IPS-NIHi7 (cell line): ENCODE measurements at regions not wholly inside any gene's neighbourhood (a gene's known extent, or its start where the extent isn't known, plus 50 kb on each side); places are given as distances from the start of the nearest gene placed in this dataset.
A peak's percentile ranks its signal among the peaks of the same experiment; 100 is the strongest.
"Not testable (repeated sequence)": the region's sequence is repeated elsewhere in the genome, so short reads cannot be mapped to it uniquely, and the experiment has no call there.

ENCODE experiments used
- DNase-seq: peaks from one replicate; pipeline ENCODE4 v3.0.0; 2012; ENCODE audit warnings: mixed read lengths; ENCODE audit errors: extremely low spot score

GRCh38 chr6:9708600-9708999 is 706.3 kb downstream of the TFAP2A start:
- no peak for DNase-seq

GRCh38 chr6:9704989-9705388 is 709.9 kb downstream of the TFAP2A start:
- no peak for DNase-seq

- DNase-seq: no peak
Observed at GRCh38 chr6:9702914-9703313, 712.0 kb downstream of the TFAP2A start.

GRCh38 chr6:9699888-9700287 is 715.0 kb downstream of the TFAP2A start:
- no peak for DNase-seq

GRCh38 chr6:9697263-9697931 is 717.5 kb downstream of the TFAP2A start:
- DNase-seq: no peak

- DNase-seq: no peak
Observed at GRCh38 chr6:9690388-9690787, 724.5 kb downstream of the TFAP2A start.

- not testable (repeated sequence) for DNase-seq
Observed at GRCh38 chr6:9680727-9681126, 734.1 kb downstream of the TFAP2A start.

- no peak for DNase-seq
Observed at GRCh38 chr6:9675122-9675521, 739.8 kb downstream of the TFAP2A start.

- DNase-seq: no peak
Observed at GRCh38 chr6:9659848-9660247, 755.0 kb downstream of the TFAP2A start.

- no peak for DNase-seq
Observed at GRCh38 chr6:9657994-9658393, 756.9 kb downstream of the TFAP2A start.

GRCh38 chr6:9647599-9647998 is 767.3 kb downstream of the TFAP2A start:
- DNase-seq: no peak

- no peak for DNase-seq
Observed at GRCh38 chr6:9647071-9647445, 767.8 kb downstream of the TFAP2A start.

- DNase-seq: peak; percentile 14
Observed at GRCh38 chr6:9646342-9647070, 768.4 kb downstream of the TFAP2A start.

- no peak for DNase-seq
Observed at GRCh38 chr6:9638861-9639260, 776.0 kb downstream of the TFAP2A start.

GRCh38 chr6:9634776-9635175 is 780.1 kb downstream of the TFAP2A start:
- no peak for DNase-seq

GRCh38 chr6:9632026-9632425 is 782.8 kb downstream of the TFAP2A start:
- DNase-seq: no peak

GRCh38 chr6:9628819-9629218 is 786.1 kb downstream of the TFAP2A start:
- no peak for DNase-seq

- no peak for DNase-seq
Observed at GRCh38 chr6:9627916-9628315, 787.0 kb downstream of the TFAP2A start.

- DNase-seq: no peak
Observed at GRCh38 chr6:9623985-9624384, 790.9 kb downstream of the TFAP2A start.

- DNase-seq: no peak
Observed at GRCh38 chr6:9623228-9623832, 791.5 kb downstream of the TFAP2A start.

GRCh38 chr6:9621276-9621675 is 793.6 kb downstream of the TFAP2A start:
- DNase-seq: no peak

GRCh38 chr6:9620687-9621086 is 794.2 kb downstream of the TFAP2A start:
- no peak for DNase-seq

- no peak for DNase-seq
Observed at GRCh38 chr6:9620263-9620662, 794.6 kb downstream of the TFAP2A start.
